Endothelial cell of umbilical vein (primary cell): ENCODE measurements at regions not wholly inside any gene's neighbourhood (a gene's known extent, or its start where the extent isn't known, plus 50 kb on each side); places are given as distances from the start of the nearest gene placed in this dataset.

ENCODE experiments used
- GATA2 ChIP-seq: IDR thresholded peaks from 2 replicates; pipeline ENCODE4 v1.7.0; 2011; ENCODE audit warnings: low read depth, mild to moderate bottlenecking, moderate library complexity, mixed read lengths, low read length; ENCODE audit not compliant: insufficient read length, insufficient read depth
- JUN ChIP-seq: IDR thresholded peaks from 2 replicates; pipeline ENCODE4 v1.6.1; 2011; ENCODE audit warnings: borderline replicate concordance, low read depth; ENCODE audit not compliant: insufficient read length, insufficient read depth
- POLR2A ChIP-seq: IDR thresholded peaks from 2 replicates; pipeline ENCODE4 v1.6.1; 2012; ENCODE audit warnings: low read depth, mild to moderate bottlenecking, control low read depth, low read length
- TF ChIP-seq, protein P1 (sequence below), 2 donors: IDR thresholded peaks; 1 replicate in 1 of 2; 2 replicates in 1 of 2; pipeline ENCODE4 v1.5.1; 2011; ENCODE audit warnings: low read length in 2 of 2, mild to moderate bottlenecking in 2 of 2, moderate library complexity in 2 of 2, control low read depth in 1 of 2, inconsistent platforms in 1 of 2, low read depth in 1 of 2; ENCODE audit not compliant: insufficient read depth in 1 of 2; ENCODE audit errors: extremely low read depth in 1 of 2
- TF ChIP-seq, protein P2 (sequence below): IDR thresholded peaks from 2 replicates; pipeline ENCODE4 v1.6.1; 2011; ENCODE audit not compliant: insufficient read depth, insufficient read length

DNA sequence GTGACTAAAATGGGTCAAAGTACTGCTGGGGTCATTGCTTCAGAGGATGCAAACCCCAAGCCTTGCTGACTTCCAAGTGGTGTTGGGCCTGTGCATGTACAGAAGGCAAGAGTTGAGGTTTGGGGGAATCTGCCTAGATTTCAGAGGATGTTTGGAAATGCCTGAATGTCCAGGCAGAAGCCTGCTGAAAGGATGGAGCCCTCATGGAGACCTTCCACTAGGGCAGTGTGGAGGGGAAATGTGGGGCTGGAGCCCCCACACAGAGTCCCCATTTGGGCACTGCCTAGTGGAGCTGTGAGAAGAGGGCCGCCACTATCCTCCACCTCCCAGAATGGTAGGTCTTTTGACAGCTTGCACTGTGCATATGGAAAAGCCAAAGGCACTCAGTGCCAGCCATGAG is 377.7 kb upstream of the TRPC7 start:
- TF ChIP-seq, protein P1, sequence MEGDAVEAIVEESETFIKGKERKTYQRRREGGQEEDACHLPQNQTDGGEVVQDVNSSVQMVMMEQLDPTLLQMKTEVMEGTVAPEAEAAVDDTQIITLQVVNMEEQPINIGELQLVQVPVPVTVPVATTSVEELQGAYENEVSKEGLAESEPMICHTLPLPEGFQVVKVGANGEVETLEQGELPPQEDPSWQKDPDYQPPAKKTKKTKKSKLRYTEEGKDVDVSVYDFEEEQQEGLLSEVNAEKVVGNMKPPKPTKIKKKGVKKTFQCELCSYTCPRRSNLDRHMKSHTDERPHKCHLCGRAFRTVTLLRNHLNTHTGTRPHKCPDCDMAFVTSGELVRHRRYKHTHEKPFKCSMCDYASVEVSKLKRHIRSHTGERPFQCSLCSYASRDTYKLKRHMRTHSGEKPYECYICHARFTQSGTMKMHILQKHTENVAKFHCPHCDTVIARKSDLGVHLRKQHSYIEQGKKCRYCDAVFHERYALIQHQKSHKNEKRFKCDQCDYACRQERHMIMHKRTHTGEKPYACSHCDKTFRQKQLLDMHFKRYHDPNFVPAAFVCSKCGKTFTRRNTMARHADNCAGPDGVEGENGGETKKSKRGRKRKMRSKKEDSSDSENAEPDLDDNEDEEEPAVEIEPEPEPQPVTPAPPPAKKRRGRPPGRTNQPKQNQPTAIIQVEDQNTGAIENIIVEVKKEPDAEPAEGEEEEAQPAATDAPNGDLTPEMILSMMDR (IDR thresholded peaks at IDR 0.05; ENCODE audit: extremely low read depth in 1 of 2, insufficient read depth in 1 of 2, low read depth in 1 of 2, low read length in 2 of 2) = no peak
- TF ChIP-seq POLR2A (no peak), GATA2 (no peak), JUN (no peak)
- TF ChIP-seq, protein P2, sequence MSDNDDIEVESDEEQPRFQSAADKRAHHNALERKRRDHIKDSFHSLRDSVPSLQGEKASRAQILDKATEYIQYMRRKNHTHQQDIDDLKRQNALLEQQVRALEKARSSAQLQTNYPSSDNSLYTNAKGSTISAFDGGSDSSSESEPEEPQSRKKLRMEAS = no peak
